ENCODE measurements at regions not wholly inside any gene's neighbourhood (a gene's known extent, or its start where the extent isn't known, plus 50 kb on each side); places are given as distances from the start of the nearest gene placed in this dataset.

- TF ChIP-seq CUX1 (IDR thresholded peaks at IDR 0.05; ENCODE audit: insufficient replicate concordance, low read depth, low read length): no peak
- no peak for TF ChIP-seq NRF1 (conservative IDR thresholded peaks at IDR 0.05; ENCODE audit: low read depth, low read length)
- peak; percentile 73 for TF ChIP-seq POLR2A (IDR thresholded peaks at IDR 0.05; ENCODE audit: low read depth, low read length)
Measured at GRCh38 chr2:41840702-41841551, 206.9 kb upstream of the PKDCC start (continued).

- intact Hi-C loops (cut with micrococcal nuclease; ENCODE audit: unreplicated experiment): loop anchor here (10.0 kb wide), 1 partner anchor 478 kb away; no protein-coding TSS in a partner anchor
- Histone ChIP-seq H3K4me2 (ENCODE audit: control insufficient read depth, insufficient read depth) (no peak overlapping the region), H3K27me3 (replicated peaks in 1 of 2; ENCODE audit: control insufficient read depth in 2 of 2, insufficient read depth in 2 of 2, low read length in 1 of 2) (peaks cover 1 to 3% of the 10 kb centered on the region in 2 experiments; a peak in 3 of 4 replicates), H3K9ac (ENCODE audit: control insufficient read depth, insufficient read depth, low read length) (no peak overlapping the region), H3K79me2 (ENCODE audit: control insufficient read depth, insufficient read depth, low read length) (no peaks in the 10 kb centered on the region), H2AFZ (ENCODE audit: control insufficient read depth, low read depth, low read length) (no peak overlapping the region), H3K4me3 (no peak overlapping the region), H4K20me1 (ENCODE audit: control insufficient read depth, insufficient read depth) (no peaks in the 10 kb centered on the region), H3K9me3 (replicated peaks; ENCODE audit: control insufficient read depth, insufficient read depth, low read length) (no peaks in the 10 kb centered on the region), H3K36me3 (ENCODE audit: control insufficient read depth in 2 of 2, insufficient read depth in 2 of 2, low read length in 1 of 2) (no peaks in the 10 kb centered on the region), H3K4me1 (ENCODE audit: control insufficient read depth, insufficient read depth, low read length) (no peaks in the 10 kb centered on the region), H3K27ac (ENCODE audit: control insufficient read depth, insufficient read depth) (no peak overlapping the region)
- WGBS (ENCODE audit: insufficient coverage, insufficient replicate concordance, low lambda C conversion rate, missing lambda C conversion rate): 5% methylated on average over 1 of the region's 1 CpG
- ChIA-PET POLR2A (no interaction called here), CTCF (interaction anchor here (1.0 to 2.2 kb wide), 2 partner anchors 10 to 240 kb away, joined by 3 to 12 read pairs; no protein-coding TSS in a partner anchor), RAD21 (ENCODE audit: unreplicated experiment) (interaction anchor here (1.3 kb wide), 1 partner anchor 240 kb away, joined by 4 read pairs; no protein-coding TSS in a partner anchor), SMC1A (ENCODE audit: uncharacterized antibody, unreplicated experiment) (interaction anchor here (1.2 to 1.4 kb wide), 2 partner anchors 21 to 239 kb away, joined by 3 to 4 read pairs; no protein-coding TSS in a partner anchor)
- FAIRE-seq (no peak), DNase-seq (ENCODE audit: low read depth, low spot score) (no peak), ATAC-seq (no peak)
- in situ Hi-C loops (cut with MboI): no loop called here
- no TSS peak for BruUV-seq (replicated peaks)
- TF ChIP-seq SUPT20H (IDR thresholded peaks at IDR 0.05; ENCODE audit: borderline replicate concordance, control insufficient read depth, low read depth, low read length): no peak
- no peak for TF ChIP-seq LARP7 (IDR thresholded peaks at IDR 0.05)
- no peak for TF ChIP-seq FOXM1 (IDR thresholded peaks at IDR 0.05; ENCODE audit: low read depth, low read length)
- TF ChIP-seq TAF1 (IDR thresholded peaks at IDR 0.05; ENCODE audit: borderline replicate concordance, low read depth, low read length): no peak
- TF ChIP-seq SKIL (IDR thresholded peaks at IDR 0.05; ENCODE audit: low read depth, poor library complexity, severe bottlenecking): no peak
- no peak for TF ChIP-seq TARDBP (IDR thresholded peaks at IDR 0.05; ENCODE audit: borderline replicate concordance)
- no peak for TF ChIP-seq RFX5 (IDR thresholded peaks at IDR 0.05; ENCODE audit: low read depth, low read length)
- TF ChIP-seq IKZF2 (IDR thresholded peaks at IDR 0.05): no peak
- TF ChIP-seq IRF5 (IDR thresholded peaks at IDR 0.05; ENCODE audit: borderline replicate concordance): no peak
- TF ChIP-seq SMAD5 (IDR thresholded peaks at IDR 0.05; ENCODE audit: low read depth): no peak
- TF ChIP-seq IKZF1 (conservative IDR thresholded peaks at IDR 0.05): no peak
Measured at GRCh38 chr2:41846962-41847361, 200.9 kb upstream of the PKDCC start.

Measured in GM12878 (cell line).